BLaER1 (cell line): ENCODE measurements at regions not wholly inside any gene's neighbourhood (a gene's known extent, or its start where the extent isn't known, plus 50 kb on each side); places are given as distances from the start of the nearest gene placed in this dataset.

ENCODE experiments used
- H3K27ac ChIP-seq: shearing (Covaris generic); formaldehyde crosslinking; 2 replicates; pipeline ENCODE4 v1.8.1; 2022
- H3K27me3 ChIP-seq: shearing (Covaris generic); formaldehyde crosslinking; 2 replicates; pipeline ENCODE4 v1.8.1; 2022
- H3K36me3 ChIP-seq: shearing (Covaris generic); formaldehyde crosslinking; 2 replicates; pipeline ENCODE4 v1.8.1; 2022
- H3K4me1 ChIP-seq: shearing (Covaris generic); formaldehyde crosslinking; 2 replicates; pipeline ENCODE4 v1.8.1; 2022
- H3K4me2 ChIP-seq: shearing (Covaris generic); formaldehyde crosslinking; 2 replicates; pipeline ENCODE4 v1.8.1; 2022
- H3K4me3 ChIP-seq: shearing (Covaris generic); formaldehyde crosslinking; 2 replicates; pipeline ENCODE4 v1.8.1; 2022
- H3K9ac ChIP-seq: shearing (Covaris generic); formaldehyde crosslinking; 2 replicates; pipeline ENCODE4 v1.8.1; 2022
- H3K9me3 ChIP-seq: shearing (Covaris generic); formaldehyde crosslinking; 2 replicates; pipeline ENCODE4 v1.8.1; 2022
- H4K20me1 ChIP-seq: shearing (Covaris generic); formaldehyde crosslinking; 2 replicates; pipeline ENCODE4 v1.8.1; 2022
- Cebpa-rat ChIP-seq: shearing (Covaris generic); IDR thresholded peaks from 2 replicates; pipeline ENCODE4 v1.8.1; 2022

DNA sequence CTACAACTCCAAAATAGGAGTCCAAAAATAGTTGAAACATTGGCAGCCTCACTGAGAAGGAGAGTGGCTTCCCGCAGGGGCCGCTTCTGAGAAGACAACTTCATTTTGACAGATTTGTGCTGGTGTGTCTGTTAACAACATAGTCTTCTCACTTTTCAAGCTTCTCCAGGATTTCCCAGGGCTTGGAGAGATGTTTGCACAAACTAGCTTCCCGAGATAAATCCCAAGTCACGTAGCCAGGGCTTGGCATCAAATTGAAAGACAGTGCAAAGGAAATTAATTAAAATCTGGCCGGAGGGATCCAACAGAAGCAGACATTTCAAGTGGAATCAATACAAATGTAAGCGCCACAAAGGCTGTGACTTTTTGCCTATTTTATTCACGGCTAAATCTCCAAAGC, 630.2 kb downstream of the DHX35 start:
- Histone ChIP-seq H3K4me1 (no peaks in the 10 kb centered on the region), H3K9ac (no peak overlapping the region), H3K36me3 (no peaks in the 10 kb centered on the region), H3K4me2 (no peak overlapping the region), H4K20me1 (no peaks in the 10 kb centered on the region), H3K27ac (no peak overlapping the region), H3K4me3 (no peak overlapping the region), H3K27me3 (no peaks in the 10 kb centered on the region), H3K9me3 (no peaks in the 10 kb centered on the region)
- no peak for TF ChIP-seq Cebpa-rat

DNA sequence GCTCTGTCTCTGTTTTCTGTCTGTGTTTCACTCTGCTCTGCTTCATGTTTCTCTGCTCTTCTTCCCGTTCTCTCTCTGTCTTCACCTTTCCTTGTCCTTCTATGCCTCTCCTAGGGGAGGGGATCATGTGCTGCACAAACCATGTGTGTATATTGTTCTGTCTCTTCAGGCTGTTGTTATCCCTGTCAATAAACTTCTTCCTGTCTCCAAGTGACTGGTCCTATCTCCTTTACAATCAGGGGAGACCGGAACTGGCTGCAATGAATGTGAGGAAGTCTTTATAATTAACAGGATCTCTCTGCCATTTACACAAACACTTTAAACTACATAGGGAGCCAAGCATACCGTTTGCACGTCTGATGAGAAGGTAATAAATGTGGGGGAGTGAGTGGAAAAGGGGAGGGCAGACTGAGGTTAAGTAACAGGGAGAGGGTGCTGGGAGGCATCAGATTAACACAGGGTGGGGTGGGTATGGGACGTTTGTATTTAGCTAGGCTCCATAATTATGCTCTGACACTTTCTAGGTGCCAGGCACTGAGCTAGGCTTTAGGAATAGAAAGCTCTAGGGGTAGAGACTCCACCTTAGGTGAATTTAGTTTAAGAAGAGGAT, 626.1 kb downstream of the DHX35 start:
- H3K4me3 ChIP-seq, result no peak overlapping the region
- H3K9me3 ChIP-seq, result no peaks in the 10 kb centered on the region
- H4K20me1 ChIP-seq, result no peaks in the 10 kb centered on the region
- no peak overlapping the region for H3K9ac ChIP-seq
- no peak overlapping the region for H3K4me2 ChIP-seq
- H3K27me3 ChIP-seq, result no peaks in the 10 kb centered on the region
- no peaks in the 10 kb centered on the region for H3K4me1 ChIP-seq
- H3K36me3 ChIP-seq, result no peaks in the 10 kb centered on the region
- H3K27ac ChIP-seq, result no peak overlapping the region
- TF ChIP-seq Cebpa-rat, result no peak

DNA sequence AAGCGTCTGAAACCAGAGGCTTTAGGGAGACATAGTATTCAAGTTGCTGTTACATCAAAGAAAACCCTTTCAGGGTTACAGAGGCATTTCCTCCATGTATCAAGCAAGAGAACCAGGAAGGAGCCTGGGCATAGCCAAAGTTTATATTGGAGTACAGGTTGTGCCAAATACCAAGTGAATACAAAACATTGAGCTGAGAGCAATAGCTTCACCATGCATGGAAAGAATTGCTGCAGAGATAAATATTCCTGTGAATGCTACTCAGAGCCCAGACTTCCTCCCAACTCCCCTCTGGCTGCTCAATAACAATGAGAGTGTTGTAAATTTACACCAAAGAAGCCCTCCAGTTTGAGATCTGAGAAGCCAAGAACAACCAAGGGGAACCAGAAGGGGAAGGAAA, 618.9 kb downstream of the DHX35 start:
- Histone ChIP-seq H3K4me3 (no peak overlapping the region), H3K36me3 (no peaks in the 10 kb centered on the region), H4K20me1 (no peaks in the 10 kb centered on the region), H3K27ac (no peak overlapping the region), H3K4me1 (no peaks in the 10 kb centered on the region), H3K27me3 (no peaks in the 10 kb centered on the region), H3K4me2 (no peak overlapping the region), H3K9ac (no peak overlapping the region), H3K9me3 (no peaks in the 10 kb centered on the region)
- no peak for TF ChIP-seq Cebpa-rat

DNA sequence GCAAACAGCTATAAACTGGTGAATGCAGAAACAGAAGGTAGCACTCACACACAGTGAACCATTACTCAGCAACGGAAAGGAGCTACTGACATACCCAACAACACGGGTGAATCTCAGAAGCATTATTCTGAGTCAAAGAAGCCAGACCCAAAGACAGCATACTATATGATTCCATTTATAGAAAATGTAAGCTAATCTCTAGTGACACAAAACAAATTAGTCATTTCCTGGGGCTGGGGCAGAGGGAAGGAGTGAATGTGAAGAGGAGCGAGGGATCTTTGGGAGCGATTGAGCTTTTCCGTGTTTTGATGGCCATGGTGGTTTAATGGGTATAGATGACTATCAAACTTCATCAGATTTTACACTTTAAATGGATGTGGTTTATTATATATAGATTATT, 614.6 kb downstream of the DHX35 start:
- no peak for TF ChIP-seq Cebpa-rat
- H4K20me1 ChIP-seq, result no peaks in the 10 kb centered on the region

DNA sequence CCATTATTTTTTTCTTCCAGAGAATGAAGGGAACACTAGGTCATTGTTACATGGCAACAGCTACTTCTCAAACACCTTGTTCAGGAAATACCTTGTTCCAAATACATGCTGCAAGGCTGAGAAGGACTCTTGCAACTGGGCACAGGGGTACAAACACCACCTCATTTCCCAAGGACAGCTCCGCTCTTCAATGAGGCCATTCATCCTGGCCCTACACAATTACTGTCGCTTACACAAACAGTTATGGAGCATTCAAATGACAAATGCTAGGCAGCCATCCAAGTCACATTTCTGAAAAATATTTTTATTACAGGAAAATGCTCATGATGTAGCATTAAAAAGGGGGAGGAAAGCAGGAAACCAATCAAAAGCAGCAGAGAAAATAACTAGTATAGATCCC, 611.9 kb downstream of the DHX35 start:
- Histone ChIP-seq H3K9ac (no peak overlapping the region), H3K27me3 (no peaks in the 10 kb centered on the region), H3K4me2 (no peak overlapping the region), H3K9me3 (peaks cover 7% of the 10 kb centered on the region; the same call in 1 of the 2 replicates), H3K4me1 (no peaks in the 10 kb centered on the region), H4K20me1 (no peaks in the 10 kb centered on the region), H3K4me3 (no peak overlapping the region), H3K27ac (no peak overlapping the region), H3K36me3 (no peaks in the 10 kb centered on the region)
- no peak for TF ChIP-seq Cebpa-rat

More for the DNA sequence above, 614.6 kb downstream of the DHX35 start:
- H3K27me3 ChIP-seq, result no peaks in the 10 kb centered on the region
- H3K4me3 ChIP-seq, result no peak overlapping the region
- H3K36me3 ChIP-seq, result no peaks in the 10 kb centered on the region
- no peaks in the 10 kb centered on the region for H3K4me1 ChIP-seq
- H3K9me3 ChIP-seq, result peaks cover 7% of the 10 kb centered on the region; the same call in 1 of the 2 replicates
- no peak overlapping the region for H3K4me2 ChIP-seq
- no peak overlapping the region for H3K9ac ChIP-seq
- no peak overlapping the region for H3K27ac ChIP-seq

DNA sequence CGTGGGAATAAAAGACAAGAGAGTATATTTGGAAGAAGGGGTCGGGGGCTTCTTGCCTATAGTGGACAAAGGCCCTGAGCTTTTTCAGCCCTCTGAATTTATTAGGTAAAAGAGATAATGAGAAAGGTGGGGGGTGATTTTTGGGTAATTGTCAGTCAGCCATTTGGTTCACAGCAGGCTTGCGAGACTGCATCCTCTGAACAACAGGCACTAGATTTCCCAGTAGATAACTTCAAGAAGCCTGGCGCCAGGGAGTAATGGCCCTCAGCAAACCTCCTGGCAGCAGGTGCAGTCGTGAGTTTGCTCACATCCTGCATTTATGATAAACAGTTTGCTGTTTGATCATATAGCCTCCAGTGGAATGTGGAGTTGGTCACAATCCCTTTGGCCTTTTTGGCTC, 609.0 kb downstream of the DHX35 start:
- Histone ChIP-seq H4K20me1 (no peaks in the 10 kb centered on the region), H3K4me3 (no peak overlapping the region), H3K4me1 (peaks cover 10% of the 10 kb centered on the region), H3K27me3 (no peaks in the 10 kb centered on the region), H3K4me2 (no peak overlapping the region), H3K36me3 (no peaks in the 10 kb centered on the region), H3K9ac (no peak overlapping the region), H3K9me3 (peaks cover 7% of the 10 kb centered on the region; the same call in 1 of the 2 replicates), H3K27ac (no peak overlapping the region)
- no peak for TF ChIP-seq Cebpa-rat

DNA sequence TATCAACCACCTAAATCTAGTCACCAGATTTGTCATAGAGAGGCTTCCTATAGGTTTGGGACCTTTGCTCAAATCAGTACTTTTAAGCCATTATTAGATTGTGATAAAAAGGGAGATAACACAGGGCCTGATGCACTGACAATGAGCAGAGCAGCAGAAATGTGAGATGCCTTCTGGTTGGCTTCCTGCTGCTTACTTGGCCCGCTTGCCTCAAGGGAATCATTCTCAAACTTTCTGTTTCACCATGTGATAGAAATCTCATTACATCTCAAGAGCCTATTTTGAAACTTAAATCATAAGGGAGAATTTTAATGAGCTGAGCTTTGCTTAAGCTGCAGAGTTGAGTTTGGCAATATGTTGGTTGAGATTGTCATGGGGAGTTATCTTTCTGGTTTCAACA, 606.0 kb downstream of the DHX35 start:
- Histone ChIP-seq H3K27me3 (no peaks in the 10 kb centered on the region), H4K20me1 (no peaks in the 10 kb centered on the region), H3K9me3 (no peaks in the 10 kb centered on the region), H3K9ac (no peak overlapping the region), H3K27ac (no peak overlapping the region), H3K4me3 (no peak overlapping the region), H3K4me1 (peaks cover 10% of the 10 kb centered on the region), H3K36me3 (no peaks in the 10 kb centered on the region), H3K4me2 (peak overlapping the region; percentile 16; the same call in 1 of the 2 replicates)
- TF ChIP-seq Cebpa-rat, result no peak

DNA sequence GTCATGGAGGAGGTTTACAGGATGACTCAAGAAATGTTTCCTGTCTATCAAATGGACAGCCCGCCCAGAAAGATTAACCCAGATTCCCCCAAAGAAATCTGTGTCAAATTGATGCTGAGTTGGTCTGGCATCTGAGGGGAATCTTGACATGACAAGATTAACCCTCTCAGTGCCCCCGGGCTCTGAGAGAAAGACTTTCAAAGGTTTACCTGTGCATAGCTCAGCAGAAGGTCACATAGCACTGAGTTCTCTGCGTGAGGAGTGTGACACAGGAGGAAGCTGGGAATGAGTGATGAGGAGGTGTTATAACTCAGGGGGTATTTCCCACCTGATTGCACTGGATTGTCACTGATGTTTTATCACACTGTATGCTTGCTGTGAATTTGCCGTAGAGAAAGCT, 601.2 kb downstream of the DHX35 start:
- H3K9ac ChIP-seq, result no peak overlapping the region
- H3K27ac ChIP-seq, result no peak overlapping the region
- H3K4me2 ChIP-seq, result no peak overlapping the region
- no peak for TF ChIP-seq Cebpa-rat
- no peaks in the 10 kb centered on the region for H3K36me3 ChIP-seq
- H3K9me3 ChIP-seq, result no peaks in the 10 kb centered on the region
- H3K27me3 ChIP-seq, result no peaks in the 10 kb centered on the region
- no peak overlapping the region for H3K4me3 ChIP-seq
- peaks cover 7% of the 10 kb centered on the region for H3K4me1 ChIP-seq
- H4K20me1 ChIP-seq, result no peaks in the 10 kb centered on the region

DNA sequence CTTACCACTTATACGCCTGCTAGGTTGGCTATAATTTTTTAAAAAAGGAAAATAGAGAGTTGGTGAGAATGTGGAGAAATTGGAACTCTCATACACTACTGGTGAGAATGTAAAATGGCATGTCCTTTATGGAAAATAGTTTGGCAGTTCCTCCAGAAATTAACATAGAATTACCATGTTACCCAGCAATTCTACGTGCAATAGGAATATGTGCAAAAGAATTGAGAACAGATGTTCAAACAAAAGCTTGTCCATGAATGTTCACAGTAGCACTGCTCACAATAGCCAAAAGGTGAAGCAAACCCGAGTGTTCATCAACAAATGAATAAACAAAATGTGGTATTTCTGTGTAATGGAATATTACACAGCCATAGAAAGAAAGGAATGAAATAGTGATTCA, 592.2 kb downstream of the DHX35 start:
- no peak overlapping the region for H3K9ac ChIP-seq
- H3K27ac ChIP-seq, result no peak overlapping the region
- no peak for TF ChIP-seq Cebpa-rat
- H3K4me1 ChIP-seq, result no peaks in the 10 kb centered on the region
- H3K36me3 ChIP-seq, result no peaks in the 10 kb centered on the region
- no peaks in the 10 kb centered on the region for H4K20me1 ChIP-seq
- no peaks in the 10 kb centered on the region; the same call in 1 of the 2 replicates for H3K9me3 ChIP-seq
- H3K4me3 ChIP-seq, result no peak overlapping the region
- H3K4me2 ChIP-seq, result no peak overlapping the region
- no peaks in the 10 kb centered on the region for H3K27me3 ChIP-seq

DNA sequence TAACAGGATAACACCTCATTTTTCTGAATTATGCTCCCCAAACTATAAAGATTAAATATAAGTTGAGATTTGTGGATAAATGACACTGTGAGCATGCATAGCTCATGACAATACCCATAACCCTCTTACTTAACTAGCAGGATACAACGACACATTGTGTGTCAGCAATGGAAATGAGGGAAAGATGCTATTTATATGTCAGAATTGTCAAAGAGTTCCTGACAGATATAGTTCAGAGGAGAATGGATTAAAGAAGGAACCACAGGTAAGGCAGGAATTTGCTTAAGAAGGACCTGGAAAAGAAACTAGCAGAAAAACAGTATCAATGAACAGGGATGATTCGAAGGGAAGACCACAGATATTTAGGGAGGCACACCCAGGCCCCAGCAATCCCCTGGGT, 591.0 kb downstream of the DHX35 start:
- Histone ChIP-seq H3K4me1 (no peaks in the 10 kb centered on the region), H3K36me3 (no peaks in the 10 kb centered on the region), H3K27ac (no peak overlapping the region), H3K9ac (no peak overlapping the region), H3K4me3 (no peak overlapping the region), H3K9me3 (no peaks in the 10 kb centered on the region; the same call in 1 of the 2 replicates), H3K4me2 (no peak overlapping the region), H3K27me3 (no peaks in the 10 kb centered on the region), H4K20me1 (no peaks in the 10 kb centered on the region)
- TF ChIP-seq Cebpa-rat, result no peak

DNA sequence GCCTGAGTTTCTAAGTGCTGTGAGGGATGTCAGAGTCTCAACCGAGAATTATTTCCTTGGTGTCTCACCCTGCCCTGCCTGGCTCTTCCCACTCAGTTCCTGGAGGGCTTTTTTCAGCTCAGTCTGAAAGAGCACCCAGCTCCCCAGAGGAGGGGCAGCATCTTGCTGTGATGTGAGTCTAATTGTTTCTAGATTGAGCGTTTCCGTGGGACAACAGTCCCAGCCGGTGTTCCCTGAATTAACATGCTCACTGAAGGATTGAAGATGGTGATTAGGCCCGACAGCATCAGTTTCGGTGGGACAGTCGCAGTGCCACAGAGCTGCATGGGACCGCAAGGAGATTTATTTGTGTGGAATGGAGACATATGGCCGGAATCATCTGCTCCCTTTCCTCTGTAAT, 587.6 kb downstream of the DHX35 start:
- no peak overlapping the region for H3K9ac ChIP-seq
- H3K4me3 ChIP-seq, result no peak overlapping the region
- no peak overlapping the region for H3K27ac ChIP-seq
- H3K4me1 ChIP-seq, result no peaks in the 10 kb centered on the region
- H3K36me3 ChIP-seq, result no peaks in the 10 kb centered on the region
- no peak for TF ChIP-seq Cebpa-rat
- no peaks in the 10 kb centered on the region for H3K27me3 ChIP-seq
- H3K9me3 ChIP-seq, result no peaks in the 10 kb centered on the region
- H3K4me2 ChIP-seq, result no peak overlapping the region
- no peaks in the 10 kb centered on the region for H4K20me1 ChIP-seq
